Stimulated activated CD4-positive, alpha-beta T cell treated with anti-CD3 and anti-CD28 coated beads, Interleukin-12 subunit alpha, Interleukin-12 subunit beta, amount 100 ng/mL, for 48 hours (primary cell): ENCODE measurements at regions not wholly inside any gene's neighbourhood (a gene's known extent, or its start where the extent isn't known, plus 50 kb on each side); places are given as distances from the start of the nearest gene placed in this dataset.

Source experiments
- DNase-seq, 3 donors: peaks; one replicate each; pipeline ENCODE4 v3.0.0-alpha.2; 2020; ENCODE audit warnings: low read depth in 2 of 3, low spot score in 1 of 3

- DNase-seq, result no peak
Observed at GRCh38 chrX:69365755-69366154, 138.4 kb upstream of the NALF2 start.

- no peak for DNase-seq
Observed at GRCh38 chrX:69365349-69365748, 138.8 kb upstream of the NALF2 start.

GRCh38 chrX:69362856-69363255 lies 141.3 kb upstream of the NALF2 start:
- DNase-seq, result no peak

- no peak for DNase-seq
Observed at GRCh38 chrX:69362354-69362753, 141.8 kb upstream of the NALF2 start.

- no peak for DNase-seq
Observed at GRCh38 chrX:69361311-69361845, 142.7 kb upstream of the NALF2 start.

- no peak for DNase-seq
Observed at GRCh38 chrX:69357317-69357716, 146.8 kb upstream of the NALF2 start.

GRCh38 chrX:69324851-69325250 lies 159.6 kb upstream of the PJA1 start:
- DNase-seq, result no peak

GRCh38 chrX:69323786-69324720 lies 158.8 kb upstream of the PJA1 start:
- no peak for DNase-seq

- DNase-seq, result no peak
Observed at GRCh38 chrX:69321789-69322188, 156.5 kb upstream of the PJA1 start.

- DNase-seq, result no peak
Observed at GRCh38 chrX:69321006-69321655, 155.9 kb upstream of the PJA1 start.

- DNase-seq, result no peak
Observed at GRCh38 chrX:69320116-69320515, 154.9 kb upstream of the PJA1 start.

GRCh38 chrX:69319376-69319775 lies 154.1 kb upstream of the PJA1 start:
- DNase-seq, result no peak

- DNase-seq, result no peak
Observed at GRCh38 chrX:69318651-69319340, 153.5 kb upstream of the PJA1 start.

- DNase-seq, result no peak
Observed at GRCh38 chrX:69317721-69318120, 152.5 kb upstream of the PJA1 start.

- DNase-seq, result no peak
Observed at GRCh38 chrX:69314436-69315348, 149.4 kb upstream of the PJA1 start.

GRCh38 chrX:69313617-69314290 lies 148.5 kb upstream of the PJA1 start:
- no peak for DNase-seq

- no peak for DNase-seq
Observed at GRCh38 chrX:69311936-69312670, 146.8 kb upstream of the PJA1 start.

GRCh38 chrX:69309074-69309792 lies 144.0 kb upstream of the PJA1 start:
- no peak for DNase-seq

- DNase-seq, result no peak
Observed at GRCh38 chrX:69307756-69308155, 142.5 kb upstream of the PJA1 start.
